Fibroblast of lung (primary cell): ENCODE measurements at regions not wholly inside any gene's neighbourhood (a gene's known extent, or its start where the extent isn't known, plus 50 kb on each side); places are given as distances from the start of the nearest gene placed in this dataset.
A peak's percentile ranks its signal among the peaks of the same experiment; 100 is the strongest.

Experiments used
- DNase-seq, 2 donors: peaks; one replicate each; pipeline versions ENCODE4 v3.0.0 to v3.0.0-alpha.2; 2010; ENCODE audit warnings: low read depth in 2 of 2
- H2AFZ ChIP-seq: 2 replicates; pipeline ENCODE4 v1.5.1; 2012; ENCODE audit warnings: low read length, control low read depth, inconsistent platforms
- H3K27ac ChIP-seq: 2 replicates; pipeline ENCODE4 v1.5.1; 2011; ENCODE audit warnings: low read length, control low read depth; ENCODE audit not compliant: insufficient read depth
- H3K27me3 ChIP-seq: 2 replicates; pipeline ENCODE4 v1.5.1; 2011; ENCODE audit warnings: mild to moderate bottlenecking, low read length; ENCODE audit not compliant: control insufficient read depth, insufficient read depth
- H3K36me3 ChIP-seq: 2 replicates; pipeline ENCODE4 v1.5.1; 2011; ENCODE audit warnings: low read length; ENCODE audit not compliant: control insufficient read depth, insufficient read depth
- H3K4me1 ChIP-seq: 2 replicates; pipeline ENCODE4 v1.5.1; 2011; ENCODE audit warnings: low read length; ENCODE audit not compliant: control insufficient read depth, insufficient read depth; ENCODE audit errors: extremely low read depth
- H3K4me2 ChIP-seq: 2 replicates; pipeline ENCODE4 v1.5.1; 2011; ENCODE audit warnings: low read length, control low read depth; ENCODE audit not compliant: insufficient read depth; ENCODE audit errors: extremely low read depth
- H3K4me3 ChIP-seq, 4 experiments: fragments of 200-600 bp in 1 of 4; sonication (generic) in 1 of 4; replicated peaks in 1 of 4; 2 replicates each; pipeline ENCODE4 v1.5.1; 2011 to 2016; ENCODE audit warnings: low read length in 4 of 4, low read depth in 3 of 4, mild to moderate bottlenecking in 3 of 4, control low read depth in 2 of 4, inconsistent platforms in 1 of 4, mixed read lengths in 1 of 4; ENCODE audit not compliant: insufficient read depth in 1 of 4; ENCODE audit errors: control extremely low read depth in 1 of 4
- H3K79me2 ChIP-seq: 2 replicates; pipeline ENCODE4 v1.5.1; 2012; ENCODE audit warnings: mild to moderate bottlenecking, low read length, inconsistent platforms; ENCODE audit not compliant: control insufficient read depth, insufficient read depth
- H3K9ac ChIP-seq: 2 replicates; pipeline ENCODE4 v1.5.1; 2011; ENCODE audit warnings: mild to moderate bottlenecking, low read length, control low read depth; ENCODE audit not compliant: insufficient read depth
- H3K9me3 ChIP-seq: 2 replicates; pipeline ENCODE4 v1.5.1; 2012; ENCODE audit warnings: low read depth, low read length; ENCODE audit not compliant: control insufficient read depth, insufficient read depth
- H4K20me1 ChIP-seq: 2 replicates; pipeline ENCODE4 v1.5.1; 2011; ENCODE audit warnings: low read length; ENCODE audit not compliant: control insufficient read depth, insufficient read depth; ENCODE audit errors: extremely low read depth
- EZH2 ChIP-seq: IDR thresholded peaks from 2 replicates; pipeline ENCODE4 v1.5.1; 2012; ENCODE audit warnings: low read length, control low read depth, mild to moderate bottlenecking; ENCODE audit errors: missing control alignments
- TF ChIP-seq, protein P1 (sequence below), 2 donors: IDR thresholded peaks in 1 of 2; conservative IDR thresholded peaks in 1 of 2; 1 replicate in 1 of 2; 2 replicates in 1 of 2; pipeline ENCODE4 v1.5.1; 2011 to 2012; ENCODE audit warnings: low read length in 2 of 2, control low read depth in 1 of 2, inconsistent platforms in 1 of 2, low read depth in 1 of 2, mild to moderate bottlenecking in 1 of 2

DNA sequence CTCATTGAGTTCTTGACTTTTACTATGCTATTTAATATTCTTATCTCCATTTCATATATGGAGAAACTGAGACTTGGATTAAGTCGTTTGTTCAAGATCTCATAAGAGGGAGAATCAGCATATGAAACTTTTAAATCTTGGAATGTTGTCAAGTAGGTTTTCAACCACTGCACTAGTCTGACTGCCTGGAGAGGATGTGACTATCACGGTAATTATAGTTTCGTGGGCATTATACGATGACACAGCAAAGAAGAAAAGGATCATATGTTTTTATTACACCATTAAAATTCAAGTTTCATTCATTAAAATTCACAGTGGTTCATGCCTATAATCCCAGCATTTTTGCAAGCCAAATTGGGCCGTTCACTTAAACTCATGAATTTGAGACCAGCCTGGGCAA lies 555.2 kb downstream of the SLITRK1 start:
- no peaks in the 10 kb centered on the region for H3K79me2 ChIP-seq
- H2AFZ ChIP-seq: no peak overlapping the region
- H3K9me3 ChIP-seq: no peaks in the 10 kb centered on the region
- no peaks in the 10 kb centered on the region for H4K20me1 ChIP-seq
- H3K4me2 ChIP-seq: no peak overlapping the region
- no peak overlapping the region for H3K4me3 ChIP-seq
- no peak overlapping the region for H3K27ac ChIP-seq
- no peaks in the 10 kb centered on the region for H3K4me1 ChIP-seq
- no peak overlapping the region for H3K9ac ChIP-seq
- H3K27me3 ChIP-seq: no peaks in the 10 kb centered on the region
- H3K36me3 ChIP-seq: no peaks in the 10 kb centered on the region
- TF ChIP-seq, protein P1, sequence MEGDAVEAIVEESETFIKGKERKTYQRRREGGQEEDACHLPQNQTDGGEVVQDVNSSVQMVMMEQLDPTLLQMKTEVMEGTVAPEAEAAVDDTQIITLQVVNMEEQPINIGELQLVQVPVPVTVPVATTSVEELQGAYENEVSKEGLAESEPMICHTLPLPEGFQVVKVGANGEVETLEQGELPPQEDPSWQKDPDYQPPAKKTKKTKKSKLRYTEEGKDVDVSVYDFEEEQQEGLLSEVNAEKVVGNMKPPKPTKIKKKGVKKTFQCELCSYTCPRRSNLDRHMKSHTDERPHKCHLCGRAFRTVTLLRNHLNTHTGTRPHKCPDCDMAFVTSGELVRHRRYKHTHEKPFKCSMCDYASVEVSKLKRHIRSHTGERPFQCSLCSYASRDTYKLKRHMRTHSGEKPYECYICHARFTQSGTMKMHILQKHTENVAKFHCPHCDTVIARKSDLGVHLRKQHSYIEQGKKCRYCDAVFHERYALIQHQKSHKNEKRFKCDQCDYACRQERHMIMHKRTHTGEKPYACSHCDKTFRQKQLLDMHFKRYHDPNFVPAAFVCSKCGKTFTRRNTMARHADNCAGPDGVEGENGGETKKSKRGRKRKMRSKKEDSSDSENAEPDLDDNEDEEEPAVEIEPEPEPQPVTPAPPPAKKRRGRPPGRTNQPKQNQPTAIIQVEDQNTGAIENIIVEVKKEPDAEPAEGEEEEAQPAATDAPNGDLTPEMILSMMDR (conservative IDR thresholded peaks at IDR 0.05 in 1 of 2, IDR thresholded peaks at IDR 0.05 in 1 of 2; ENCODE audit: low read depth in 1 of 2, low read length in 2 of 2): no peak
- TF ChIP-seq EZH2: no peak
- no peak for DNase-seq

DNA sequence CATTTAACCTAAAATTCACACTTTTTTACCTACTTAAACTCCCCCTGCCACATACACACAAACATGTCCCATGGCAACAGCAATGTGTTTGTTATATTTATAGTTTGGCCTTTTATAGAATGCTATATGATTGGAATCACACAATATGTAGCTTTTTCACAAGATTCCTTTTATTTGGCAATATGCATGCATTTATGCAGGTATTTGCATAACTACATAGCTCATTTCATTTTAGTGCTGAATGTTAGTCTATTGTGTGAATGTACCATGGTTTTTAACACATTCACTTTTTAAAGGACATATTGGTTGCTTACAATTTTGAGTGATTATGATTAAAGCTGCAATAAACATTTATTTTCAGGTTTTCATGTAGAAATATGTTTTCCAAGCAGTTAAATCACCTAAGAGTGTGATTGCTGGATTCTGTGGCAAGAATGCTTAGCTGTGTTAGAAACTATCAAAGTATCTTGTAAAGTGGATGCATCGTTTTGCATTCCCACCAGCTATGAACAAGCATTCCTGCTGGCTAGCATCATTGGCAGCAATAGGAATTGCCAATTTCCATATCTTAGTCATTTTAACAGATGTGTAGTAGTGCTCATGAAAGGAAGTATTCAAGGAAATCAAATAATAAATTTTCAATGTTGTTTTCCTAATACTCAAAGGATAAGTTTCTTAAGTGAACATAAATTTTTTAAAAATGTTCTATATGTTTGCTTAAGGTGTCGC lies 557.0 kb downstream of the SLITRK1 start:
- no peak overlapping the region for H3K4me3 ChIP-seq
- no peak overlapping the region for H3K27ac ChIP-seq
- no peak overlapping the region for H3K4me2 ChIP-seq
- H3K9ac ChIP-seq: no peak overlapping the region
- H4K20me1 ChIP-seq: no peaks in the 10 kb centered on the region
- no peak overlapping the region for H2AFZ ChIP-seq
- TF ChIP-seq, protein P1 (conservative IDR thresholded peaks at IDR 0.05 in 1 of 2, IDR thresholded peaks at IDR 0.05 in 1 of 2; ENCODE audit: low read depth in 1 of 2, low read length in 2 of 2): no peak
- no peak for TF ChIP-seq EZH2
- no peaks in the 10 kb centered on the region for H3K4me1 ChIP-seq
- no peaks in the 10 kb centered on the region for H3K79me2 ChIP-seq
- H3K27me3 ChIP-seq: no peaks in the 10 kb centered on the region
- no peaks in the 10 kb centered on the region for H3K9me3 ChIP-seq
- DNase-seq: peak; percentile 56 to 81
- H3K36me3 ChIP-seq: no peaks in the 10 kb centered on the region

DNA sequence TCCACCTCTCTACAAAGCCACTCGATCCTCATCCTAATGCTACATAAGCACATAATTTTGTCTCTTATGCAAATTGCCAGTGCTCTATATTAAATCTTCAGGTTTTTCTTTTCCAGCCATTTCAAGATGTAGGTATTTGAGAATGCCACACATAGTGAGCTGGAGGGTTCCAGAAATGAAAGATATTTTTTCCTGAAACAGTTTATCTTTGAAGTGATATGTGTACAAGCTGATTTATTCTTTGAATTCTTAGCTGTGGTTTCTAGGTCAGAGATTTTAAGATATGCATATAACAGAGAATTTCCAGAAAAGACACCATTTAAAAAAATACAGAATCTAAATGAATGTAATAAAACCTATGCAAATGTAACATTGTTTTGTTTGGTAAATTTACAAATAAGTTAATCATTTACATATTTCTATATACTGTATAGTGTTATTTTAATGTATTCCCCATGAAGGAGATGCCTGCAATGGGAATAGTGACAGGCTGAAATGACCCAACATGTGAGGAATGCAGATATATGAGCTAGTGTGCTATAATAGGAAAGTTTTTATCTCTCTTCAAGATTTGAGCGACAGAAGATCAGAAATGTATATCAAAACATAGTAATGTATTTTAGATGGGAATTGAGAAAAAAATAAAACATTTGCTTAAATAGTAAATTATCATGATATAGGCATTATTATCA lies 570.2 kb downstream of the SLITRK1 start:
- no peak overlapping the region for H3K4me3 ChIP-seq
- no peak overlapping the region for H2AFZ ChIP-seq
- H3K4me2 ChIP-seq: no peak overlapping the region
- no peaks in the 10 kb centered on the region for H3K4me1 ChIP-seq
- no peak overlapping the region for H3K27ac ChIP-seq
- no peaks in the 10 kb centered on the region for H3K36me3 ChIP-seq
- no peaks in the 10 kb centered on the region for H4K20me1 ChIP-seq
- no peak overlapping the region for H3K9ac ChIP-seq
- no peaks in the 10 kb centered on the region for H3K79me2 ChIP-seq
- no peaks in the 10 kb centered on the region for H3K9me3 ChIP-seq
- no peaks in the 10 kb centered on the region for H3K27me3 ChIP-seq
- no peak for TF ChIP-seq EZH2
- TF ChIP-seq, protein P1 (conservative IDR thresholded peaks at IDR 0.05 in 1 of 2, IDR thresholded peaks at IDR 0.05 in 1 of 2; ENCODE audit: low read depth in 1 of 2, low read length in 2 of 2): no peak
- DNase-seq: peak in 1 of 2 donors; percentile 52
